IMR-90 (cell line): ENCODE measurements at regions not wholly inside any gene's neighbourhood (a gene's known extent, or its start where the extent isn't known, plus 50 kb on each side); places are given as distances from the start of the nearest gene placed in this dataset.

Source experiments
- ATAC-seq: fragments of 200-7000 bp; cut with Tn5 transposase; 2 replicates; pipeline ENCODE4 v1.9.1; 2020; ENCODE audit warnings: low read depth, mild to moderate bottlenecking, moderate library complexity
- BruUV-seq: library from RNA; stranded (reverse); fragments of 400-500 nt; replicated peaks from 2 replicates; lab custom pipeline; 2021; lab: Mats Ljungman, UMichigan
- CTCF ChIA-PET: fragments of 300-600 bp; formaldehyde crosslinking; extraction: SDS; loops from one replicate; lab custom pipeline; 2021; ENCODE audit warnings: antibody characterized with exemption; lab: Yijun Ruan, JAX
- POLR2A ChIA-PET: fragments of 300-600 bp; sonication (Branson Sonifier 250); formaldehyde crosslinking; loops from one replicate; lab custom pipeline; 2022; ENCODE audit warnings: antibody characterized with exemption; ENCODE audit not compliant: unreplicated experiment; lab: Charles Lee
- DNase-seq: peaks from one replicate; pipeline ENCODE4 v3.0.0; 2013
- H2AFZ ChIP-seq: replicated peaks from 2 replicates; pipeline ENCODE3; 2013; ENCODE audit warnings: low read length, mild to moderate bottlenecking; ENCODE audit not compliant: poor library complexity
- H2AK5ac ChIP-seq: 2 replicates; pipeline ENCODE4 v1.6.1; 2013; ENCODE audit warnings: low read depth, low read length, inconsistent platforms
- H2AK9ac ChIP-seq: replicated peaks from 2 replicates; pipeline ENCODE3; 2013; ENCODE audit warnings: mild to moderate bottlenecking, low read depth, low read length, moderate library complexity; ENCODE audit not compliant: poor library complexity
- H2BK120ac ChIP-seq: 2 replicates; pipeline ENCODE4 v1.6.1; 2013; ENCODE audit warnings: low read depth, low read length, inconsistent platforms
- H2BK15ac ChIP-seq: 3 replicates; pipeline ENCODE4 v1.6.1; 2013; ENCODE audit warnings: low read depth, low read length, inconsistent platforms
- H2BK20ac ChIP-seq: 2 replicates; pipeline ENCODE4 v1.6.1; 2013; ENCODE audit warnings: low read depth, mild to moderate bottlenecking, inconsistent platforms, low read length, moderate library complexity
- H2BK5ac ChIP-seq: 2 replicates; pipeline ENCODE4 v1.6.1; 2013; ENCODE audit warnings: mild to moderate bottlenecking, low read depth, low read length, inconsistent platforms; ENCODE audit not compliant: poor library complexity, severe bottlenecking
- H3K14ac ChIP-seq: replicated peaks from 2 replicates; pipeline ENCODE4 v1.6.1; 2013; ENCODE audit warnings: low read depth, low read length, inconsistent platforms
- H3K18ac ChIP-seq: 2 replicates; pipeline ENCODE4 v1.6.1; 2013; ENCODE audit warnings: low read depth, low read length, control low read depth
- H3K23ac ChIP-seq: 2 replicates; pipeline ENCODE4 v1.6.1; 2013; ENCODE audit warnings: low read depth, low read length, inconsistent platforms
- H3K27ac ChIP-seq: 2 replicates; pipeline ENCODE4 v1.5.1; 2013; ENCODE audit warnings: mild to moderate bottlenecking, control low read depth, low read length; ENCODE audit not compliant: insufficient read depth
- H3K27me3 ChIP-seq: 2 replicates; pipeline ENCODE4 v1.6.1; 2013; ENCODE audit warnings: low read length; ENCODE audit not compliant: control insufficient read depth, insufficient read depth
- H3K36me3 ChIP-seq: 2 replicates; pipeline ENCODE4 v1.6.1; 2013; ENCODE audit warnings: low read length, mixed read lengths; ENCODE audit not compliant: control insufficient read depth, insufficient read depth
- H3K4ac ChIP-seq: 2 replicates; pipeline ENCODE4 v1.6.1; 2013; ENCODE audit warnings: low read depth, low read length, inconsistent platforms
- H3K4me1 ChIP-seq: 2 replicates; pipeline ENCODE4 v1.6.1; 2013; ENCODE audit warnings: low read length, mixed read lengths; ENCODE audit not compliant: control insufficient read depth, insufficient read depth
- H3K4me2 ChIP-seq: 2 replicates; pipeline ENCODE4 v1.6.1; 2013; ENCODE audit warnings: low read depth, mild to moderate bottlenecking, control low read depth, low read length, moderate library complexity
- H3K4me3 ChIP-seq: 2 replicates; pipeline ENCODE4 v1.5.1; 2013; ENCODE audit warnings: low read depth, mild to moderate bottlenecking, control low read depth, low read length, moderate library complexity; ENCODE audit not compliant: insufficient read depth
- H3K56ac ChIP-seq: 2 replicates; pipeline ENCODE4 v1.6.1; 2013; ENCODE audit warnings: low read length, inconsistent platforms; ENCODE audit not compliant: insufficient read depth; ENCODE audit errors: extremely low read depth
- H3K79me1 ChIP-seq, 2 experiments: 2 replicates each; pipeline ENCODE4 v1.6.1; 2013; ENCODE audit warnings: low read length in 2 of 2, inconsistent platforms in 1 of 2, low read depth in 1 of 2
- H3K9ac ChIP-seq: 2 replicates; pipeline ENCODE4 v1.6.1; 2013; ENCODE audit warnings: low read depth, low read length, control low read depth
- H3K9me1 ChIP-seq: 2 replicates; pipeline ENCODE4 v1.6.1; 2013; ENCODE audit warnings: low read length, inconsistent platforms; ENCODE audit not compliant: insufficient read depth
- H3K9me3 ChIP-seq: 2 replicates; pipeline ENCODE4 v1.6.1; 2013; ENCODE audit warnings: low read length; ENCODE audit not compliant: control insufficient read depth, insufficient read depth
- H4K20me1 ChIP-seq: 2 replicates; pipeline ENCODE4 v1.6.1; 2013; ENCODE audit warnings: low read length, inconsistent platforms; ENCODE audit not compliant: insufficient read depth
- H4K5ac ChIP-seq: 2 replicates; pipeline ENCODE4 v1.6.1; 2013; ENCODE audit warnings: mild to moderate bottlenecking, low read depth, low read length, control low read depth
- H4K8ac ChIP-seq, 2 experiments: 2 replicates each; pipeline ENCODE4 v1.6.1; 2013; ENCODE audit warnings: low read depth in 2 of 2, low read length in 2 of 2, control low read depth in 1 of 2, inconsistent platforms in 1 of 2
- H4K91ac ChIP-seq: 2 replicates; pipeline ENCODE4 v1.6.1; 2013; ENCODE audit warnings: low read depth, low read length, inconsistent platforms; ENCODE audit not compliant: insufficient read depth
- BHLHE40 ChIP-seq: fragments of 150-350 bp; IDR thresholded peaks from 2 replicates; pipeline ENCODE4 v1.6.1; 2016; ENCODE audit warnings: mild to moderate bottlenecking, low read depth, low read length
- CEBPB ChIP-seq: IDR thresholded peaks from 2 replicates; pipeline ENCODE4 v1.6.1; 2012; ENCODE audit warnings: low read depth, low read length, improper control_type of control experiment
- CHD1 ChIP-seq: IDR thresholded peaks from 2 replicates; pipeline ENCODE4 v1.6.1; 2012; ENCODE audit warnings: low read depth, low read length, improper control_type of control experiment
- CTCF ChIP-seq: conservative IDR thresholded peaks from 2 replicates; pipeline ENCODE4 v1.5.1; 2012; ENCODE audit warnings: mild to moderate bottlenecking, low read depth, low read length, improper control_type of control experiment
- ELK1 ChIP-seq: fragments of 150-350 bp; IDR thresholded peaks from 2 replicates; pipeline ENCODE4 v1.6.1; 2016; ENCODE audit warnings: low read depth, mild to moderate bottlenecking, low read length, moderate library complexity, borderline replicate concordance
- FOS ChIP-seq: fragments of 150-350 bp; IDR thresholded peaks from 2 replicates; pipeline ENCODE4 v1.6.1; 2016; ENCODE audit warnings: low read depth, low read length
- MAFK ChIP-seq: IDR thresholded peaks from 2 replicates; pipeline ENCODE4 v1.6.1; 2012; ENCODE audit warnings: low read depth, low read length, improper control_type of control experiment
- MAZ ChIP-seq: IDR thresholded peaks from 2 replicates; pipeline ENCODE4 v1.6.1; 2012; ENCODE audit warnings: low read depth, mild to moderate bottlenecking, low read length, improper control_type of control experiment, moderate library complexity, borderline replicate concordance
- MXI1 ChIP-seq: IDR thresholded peaks from 2 replicates; pipeline ENCODE4 v1.6.1; 2012; ENCODE audit warnings: low read depth, mild to moderate bottlenecking, low read length, moderate library complexity, borderline replicate concordance
- NFE2L2 ChIP-seq: fragments of 150-350 bp; IDR thresholded peaks from 2 replicates; pipeline ENCODE4 v1.6.1; 2016; ENCODE audit warnings: low read depth, mild to moderate bottlenecking, low read length
- POLR2A ChIP-seq: IDR thresholded peaks from 2 replicates; pipeline ENCODE4 v1.6.1; 2012; ENCODE audit warnings: mild to moderate bottlenecking, low read depth, low read length
- RAD21 ChIP-seq: IDR thresholded peaks from 2 replicates; pipeline ENCODE4 v1.6.1; 2012; ENCODE audit warnings: low read length, improper control_type of control experiment
- RCOR1 ChIP-seq: IDR thresholded peaks from 2 replicates; pipeline ENCODE4 v1.6.1; 2012; ENCODE audit warnings: mild to moderate bottlenecking, low read length, improper control_type of control experiment; ENCODE audit not compliant: insufficient replicate concordance
- RFX5 ChIP-seq: IDR thresholded peaks from 2 replicates; pipeline ENCODE4 v1.8.0; 2012; ENCODE audit warnings: low read depth, mild to moderate bottlenecking, low read length, moderate library complexity
- SMC3 ChIP-seq: fragments of 150-350 bp; IDR thresholded peaks from 2 replicates; pipeline ENCODE4 v1.6.1; 2016; ENCODE audit warnings: low read depth, mild to moderate bottlenecking, antibody characterized with exemption, low read length, moderate library complexity
- USF2 ChIP-seq: fragments of 150-350 bp; IDR thresholded peaks from 2 replicates; pipeline ENCODE4 v1.6.1; 2017; ENCODE audit warnings: mild to moderate bottlenecking, antibody characterized with exemption, low read length, low read depth
- WGBS, 2 experiments: methylation state at CpG; one replicate each; pipeline versions ENCODE4 v1.1.5 to v1.1.7; 2013; ENCODE audit warnings: missing lambda C conversion rate in 2 of 2; ENCODE audit not compliant: insufficient read length in 1 of 2; ENCODE audit errors: extremely low coverage in 2 of 2; 5-methylcytosine and 5-hydroxymethylcytosine counted together
- dilution Hi-C: fragments of 300-500 bp; cut with HindIII; formaldehyde crosslinking; loops from one replicate; pipeline ENCODE4 v1.14.3; 2018; ENCODE audit warnings: low sequenced_read_pairs; ENCODE audit not compliant: unreplicated experiment
- in situ Hi-C: fragments of 300-500 bp; cut with MboI; formaldehyde crosslinking; loops from 3 replicates; pipeline ENCODE4 v1.14.3; 2019; ENCODE audit warnings: low sequenced_read_pairs, inconsistent platforms, mixed read lengths
- intact Hi-C: fragments of 100-400 bp; cut with micrococcal nuclease; formaldehyde crosslinking; loops from 2 replicates; pipeline ENCODE4 v1.10.0; 2022

- dilution Hi-C loops: no loop called here
- WGBS, 2 experiments: no CpG with 5 or more reads among the region's 1 CpG
- H2AFZ ChIP-seq: no peak overlapping the region
Measured at GRCh38 chr2:145253492-145253891, 733.6 kb upstream of the ZEB2 start.

More at GRCh38 chr2:145253492-145253891, 733.6 kb upstream of the ZEB2 start:
- Histone ChIP-seq H3K27ac (no peak overlapping the region), H3K14ac (no peak overlapping the region), H3K56ac (no peak overlapping the region), H3K4me1 (no peaks in the 10 kb centered on the region), H2AK9ac (no peak overlapping the region), H3K18ac (no peak overlapping the region), H4K5ac (no peak overlapping the region), H2BK20ac (no peak overlapping the region), H3K23ac (no peak overlapping the region), H4K20me1 (no peaks in the 10 kb centered on the region), H3K9me1 (no peaks in the 10 kb centered on the region), H3K27me3 (no peaks in the 10 kb centered on the region), H3K79me1 (no peaks in the 10 kb centered on the region), H2BK15ac (no peak overlapping the region), H3K9ac (no peak overlapping the region), H3K36me3 (no peaks in the 10 kb centered on the region), H3K4me2 (no peak overlapping the region), H2BK5ac (no peak overlapping the region), H3K9me3 (no peaks in the 10 kb centered on the region), H3K4ac (no peak overlapping the region), H4K91ac (no peak overlapping the region), H2BK120ac (no peak overlapping the region), H4K8ac (no peak overlapping the region), H3K4me3 (no peak overlapping the region), H2AK5ac (no peak overlapping the region)
- no peak for TF ChIP-seq ELK1
- TF ChIP-seq MAZ: no peak
- no peak for TF ChIP-seq BHLHE40
- TF ChIP-seq RFX5: no peak
- TF ChIP-seq MXI1: no peak
- no peak for TF ChIP-seq CEBPB
- TF ChIP-seq POLR2A: no peak
- TF ChIP-seq CHD1: no peak
- no peak for TF ChIP-seq RCOR1
- no peak for TF ChIP-seq RAD21
- no peak for TF ChIP-seq FOS
- TF ChIP-seq SMC3: no peak
- TF ChIP-seq CTCF: no peak
- TF ChIP-seq NFE2L2: no peak
- no peak for TF ChIP-seq USF2
- TF ChIP-seq MAFK: no peak
- ChIA-PET CTCF (no interaction called here), POLR2A (no interaction called here)
- in situ Hi-C loops (no loop called here), intact Hi-C loops (no loop called here)
- no TSS peak for BruUV-seq
- ATAC-seq (no peak), DNase-seq (no peak)
